ENCODE measurements at regions not wholly inside any gene's neighbourhood (a gene's known extent, or its start where the extent isn't known, plus 50 kb on each side); places are given as distances from the start of the nearest gene placed in this dataset.

GRCh38 chr11:91433284-91434010 lies 791.2 kb upstream of the FAT3 start:
- no peak for TF ChIP-seq MYNN (tag by site-specific recombination; IDR thresholded peaks at IDR 0.05; ENCODE audit: borderline replicate concordance)
- TF ChIP-seq ZNF768 (tag by site-specific recombination; IDR thresholded peaks at IDR 0.05): no peak
- TF ChIP-seq, protein P1, sequence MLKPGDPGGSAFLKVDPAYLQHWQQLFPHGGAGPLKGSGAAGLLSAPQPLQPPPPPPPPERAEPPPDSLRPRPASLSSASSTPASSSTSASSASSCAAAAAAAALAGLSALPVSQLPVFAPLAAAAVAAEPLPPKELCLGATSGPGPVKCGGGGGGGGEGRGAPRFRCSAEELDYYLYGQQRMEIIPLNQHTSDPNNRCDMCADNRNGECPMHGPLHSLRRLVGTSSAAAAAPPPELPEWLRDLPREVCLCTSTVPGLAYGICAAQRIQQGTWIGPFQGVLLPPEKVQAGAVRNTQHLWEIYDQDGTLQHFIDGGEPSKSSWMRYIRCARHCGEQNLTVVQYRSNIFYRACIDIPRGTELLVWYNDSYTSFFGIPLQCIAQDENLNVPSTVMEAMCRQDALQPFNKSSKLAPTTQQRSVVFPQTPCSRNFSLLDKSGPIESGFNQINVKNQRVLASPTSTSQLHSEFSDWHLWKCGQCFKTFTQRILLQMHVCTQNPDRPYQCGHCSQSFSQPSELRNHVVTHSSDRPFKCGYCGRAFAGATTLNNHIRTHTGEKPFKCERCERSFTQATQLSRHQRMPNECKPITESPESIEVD (tag by site-specific recombination; IDR thresholded peaks at IDR 0.05): no peak
- TF ChIP-seq ZNF76 (tag by site-specific recombination; IDR thresholded peaks at IDR 0.05; ENCODE audit: borderline replicate concordance, low read depth): no peak
- no peak for TF ChIP-seq ZNF561 (tag by site-specific recombination; IDR thresholded peaks at IDR 0.05; ENCODE audit: borderline replicate concordance)
- no peak for TF ChIP-seq ZNF138 (tag by site-specific recombination; IDR thresholded peaks at IDR 0.05; ENCODE audit: borderline replicate concordance)
- TF ChIP-seq YY1 (tag by site-specific recombination; IDR thresholded peaks at IDR 0.05): no peak
- TF ChIP-seq ZNF2 (tag by site-specific recombination; IDR thresholded peaks at IDR 0.05): no peak
- TF ChIP-seq ZNF404 (tag by site-specific recombination; IDR thresholded peaks at IDR 0.05): no peak
- TF ChIP-seq ZNF140 (tag by site-specific recombination; IDR thresholded peaks at IDR 0.05): no peak
- no peak for TF ChIP-seq HOXD13 (CRISPR knock-in tag; IDR thresholded peaks at IDR 0.05; ENCODE audit: borderline replicate concordance)
- TF ChIP-seq, protein P2, sequence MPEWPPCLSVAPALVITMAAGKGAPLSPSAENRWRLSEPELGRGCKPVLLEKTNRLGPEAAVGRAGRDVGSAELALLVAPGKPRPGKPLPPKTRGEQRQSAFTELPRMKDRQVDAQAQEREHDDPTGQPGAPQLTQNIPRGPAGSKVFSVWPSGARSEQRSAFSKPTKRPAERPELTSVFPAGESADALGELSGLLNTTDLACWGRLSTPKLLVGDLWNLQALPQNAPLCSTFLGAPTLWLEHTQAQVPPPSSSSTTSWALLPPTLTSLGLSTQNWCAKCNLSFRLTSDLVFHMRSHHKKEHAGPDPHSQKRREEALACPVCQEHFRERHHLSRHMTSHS (tag by site-specific recombination; IDR thresholded peaks at IDR 0.05): no peak
- TF ChIP-seq, protein P3, sequence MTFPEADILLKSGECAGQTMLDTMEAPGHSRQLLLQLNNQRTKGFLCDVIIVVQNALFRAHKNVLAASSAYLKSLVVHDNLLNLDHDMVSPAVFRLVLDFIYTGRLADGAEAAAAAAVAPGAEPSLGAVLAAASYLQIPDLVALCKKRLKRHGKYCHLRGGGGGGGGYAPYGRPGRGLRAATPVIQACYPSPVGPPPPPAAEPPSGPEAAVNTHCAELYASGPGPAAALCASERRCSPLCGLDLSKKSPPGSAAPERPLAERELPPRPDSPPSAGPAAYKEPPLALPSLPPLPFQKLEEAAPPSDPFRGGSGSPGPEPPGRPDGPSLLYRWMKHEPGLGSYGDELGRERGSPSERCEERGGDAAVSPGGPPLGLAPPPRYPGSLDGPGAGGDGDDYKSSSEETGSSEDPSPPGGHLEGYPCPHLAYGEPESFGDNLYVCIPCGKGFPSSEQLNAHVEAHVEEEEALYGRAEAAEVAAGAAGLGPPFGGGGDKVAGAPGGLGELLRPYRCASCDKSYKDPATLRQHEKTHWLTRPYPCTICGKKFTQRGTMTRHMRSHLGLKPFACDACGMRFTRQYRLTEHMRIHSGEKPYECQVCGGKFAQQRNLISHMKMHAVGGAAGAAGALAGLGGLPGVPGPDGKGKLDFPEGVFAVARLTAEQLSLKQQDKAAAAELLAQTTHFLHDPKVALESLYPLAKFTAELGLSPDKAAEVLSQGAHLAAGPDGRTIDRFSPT (tag by site-specific recombination; IDR thresholded peaks at IDR 0.05): no peak
- TF ChIP-seq, protein P4, sequence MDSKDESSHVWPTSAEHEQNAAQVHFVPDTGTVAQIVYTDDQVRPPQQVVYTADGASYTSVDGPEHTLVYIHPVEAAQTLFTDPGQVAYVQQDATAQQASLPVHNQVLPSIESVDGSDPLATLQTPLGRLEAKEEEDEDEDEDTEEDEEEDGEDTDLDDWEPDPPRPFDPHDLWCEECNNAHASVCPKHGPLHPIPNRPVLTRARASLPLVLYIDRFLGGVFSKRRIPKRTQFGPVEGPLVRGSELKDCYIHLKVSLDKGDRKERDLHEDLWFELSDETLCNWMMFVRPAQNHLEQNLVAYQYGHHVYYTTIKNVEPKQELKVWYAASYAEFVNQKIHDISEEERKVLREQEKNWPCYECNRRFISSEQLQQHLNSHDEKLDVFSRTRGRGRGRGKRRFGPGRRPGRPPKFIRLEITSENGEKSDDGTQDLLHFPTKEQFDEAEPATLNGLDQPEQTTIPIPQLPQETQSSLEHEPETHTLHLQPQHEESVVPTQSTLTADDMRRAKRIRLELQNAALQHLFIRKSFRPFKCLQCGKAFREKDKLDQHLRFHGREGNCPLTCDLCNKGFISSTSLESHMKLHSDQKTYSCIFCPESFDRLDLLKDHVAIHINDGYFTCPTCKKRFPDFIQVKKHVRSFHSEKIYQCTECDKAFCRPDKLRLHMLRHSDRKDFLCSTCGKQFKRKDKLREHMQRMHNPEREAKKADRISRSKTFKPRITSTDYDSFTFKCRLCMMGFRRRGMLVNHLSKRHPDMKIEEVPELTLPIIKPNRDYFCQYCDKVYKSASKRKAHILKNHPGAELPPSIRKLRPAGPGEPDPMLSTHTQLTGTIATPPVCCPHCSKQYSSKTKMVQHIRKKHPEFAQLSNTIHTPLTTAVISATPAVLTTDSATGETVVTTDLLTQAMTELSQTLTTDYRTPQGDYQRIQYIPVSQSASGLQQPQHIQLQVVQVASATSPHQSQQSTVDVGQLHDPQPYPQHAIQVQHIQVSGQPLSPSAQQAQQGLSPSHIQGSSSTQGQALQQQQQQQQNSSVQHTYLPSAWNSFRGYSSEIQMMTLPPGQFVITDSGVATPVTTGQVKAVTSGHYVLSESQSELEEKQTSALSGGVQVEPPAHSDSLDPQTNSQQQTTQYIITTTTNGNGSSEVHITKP (tag by site-specific recombination; IDR thresholded peaks at IDR 0.05): no peak
- no peak for TF ChIP-seq ZNF23 (tag by site-specific recombination; IDR thresholded peaks at IDR 0.05; ENCODE audit: borderline replicate concordance)
- no peaks in the 10 kb centered on the region for H3K36me3 ChIP-seq (ENCODE audit: control insufficient read depth in 2 of 2, insufficient read depth in 1 of 2, low read length in 2 of 2)
- POLR2A ChIA-PET: no interaction called here
- H3K4me3 ChIP-seq (ENCODE audit: low read depth, low read length): no peak overlapping the region
- CTCF ChIA-PET: interaction anchor here (0.7 kb wide), 1 partner anchor 793 kb away, joined by 4 read pairs; no protein-coding TSS in a partner anchor
- H3K4me1 ChIP-seq (ENCODE audit: control insufficient read depth, insufficient read depth, low read length): no peaks in the 10 kb centered on the region
- H3K9me3 ChIP-seq (ENCODE audit: control insufficient read depth, insufficient read depth, low read depth, low read length): no peaks in the 10 kb centered on the region
- H3K27ac ChIP-seq (ENCODE audit: extremely low read depth, low read depth, low read length): no peak overlapping the region

- Histone ChIP-seq H3K36me3 (ENCODE audit: control insufficient read depth in 2 of 2, insufficient read depth in 1 of 2, low read length in 2 of 2) (no peaks in the 10 kb centered on the region), H3K27ac (ENCODE audit: extremely low read depth, low read depth, low read length) (no peak overlapping the region), H3K4me3 (ENCODE audit: low read depth, low read length) (no peak overlapping the region), H3K9me3 (ENCODE audit: control insufficient read depth, insufficient read depth, low read depth, low read length) (no peaks in the 10 kb centered on the region), H3K4me1 (ENCODE audit: control insufficient read depth, insufficient read depth, low read length) (no peaks in the 10 kb centered on the region)
- no peak for TF ChIP-seq ZNF530 (tag by site-specific recombination; IDR thresholded peaks at IDR 0.05; ENCODE audit: low read depth)
- TF ChIP-seq ZFP3 (tag by site-specific recombination; IDR thresholded peaks at IDR 0.05; ENCODE audit: low read depth): no peak
- POLR2A ChIA-PET: no interaction called here
- CTCF ChIA-PET: no interaction called here
These were observed 803.0 kb upstream of the FAT3 start for GRCh38 chr11:91421641-91422040.
